ENCODE measurements at regions not wholly inside any gene's neighbourhood (a gene's known extent, or its start where the extent isn't known, plus 50 kb on each side); places are given as distances from the start of the nearest gene placed in this dataset.

- no peak for DNase-seq
Observed at GRCh38 chr18:42561521-42561920, 554.0 kb downstream of the RIT2 start.

GRCh38 chr18:42563995-42564394 lies 551.5 kb downstream of the RIT2 start:
- no peak for DNase-seq

- DNase-seq: no peak
Observed at GRCh38 chr18:42564761-42565160, 550.7 kb downstream of the RIT2 start.

GRCh38 chr18:42568773-42569172 lies 546.7 kb downstream of the RIT2 start:
- no peak for DNase-seq

- no peak for DNase-seq
Observed at GRCh38 chr18:42574871-42575270, 540.6 kb downstream of the RIT2 start.

GRCh38 chr18:42576124-42576523 lies 539.4 kb downstream of the RIT2 start:
- DNase-seq: no peak

- no peak for DNase-seq
Observed at GRCh38 chr18:42578792-42579191, 536.7 kb downstream of the RIT2 start.

GRCh38 chr18:42582266-42582665 lies 533.2 kb downstream of the RIT2 start:
- no peak for DNase-seq

- no peak for DNase-seq
Observed at GRCh38 chr18:42583283-42583731, 532.2 kb downstream of the RIT2 start.

- no peak for DNase-seq
Observed at GRCh38 chr18:42586601-42587000, 528.9 kb downstream of the RIT2 start.

- DNase-seq: no peak
Observed at GRCh38 chr18:42588786-42589185, 526.7 kb downstream of the RIT2 start.

GRCh38 chr18:42604820-42605219 lies 510.7 kb downstream of the RIT2 start:
- DNase-seq: no peak

GRCh38 chr18:42606886-42607495 lies 508.5 kb downstream of the RIT2 start:
- DNase-seq: no peak

GRCh38 chr18:42611134-42611533 lies 504.4 kb downstream of the RIT2 start:
- DNase-seq: no peak

GRCh38 chr18:42614619-42615293 lies 500.7 kb downstream of the RIT2 start:
- no peak for DNase-seq

- no peak for DNase-seq
Observed at GRCh38 chr18:42617221-42617620, 498.3 kb downstream of the RIT2 start.

- DNase-seq: no peak
Observed at GRCh38 chr18:42619771-42620170, 495.7 kb downstream of the RIT2 start.

- no peak for DNase-seq
Observed at GRCh38 chr18:42620657-42621056, 494.8 kb downstream of the RIT2 start.

GRCh38 chr18:42623935-42624334 lies 491.6 kb downstream of the RIT2 start:
- no peak for DNase-seq

GRCh38 chr18:42632801-42633200 lies 482.7 kb downstream of the RIT2 start:
- no peak for DNase-seq

- no peak for DNase-seq
Observed at GRCh38 chr18:42635378-42636048, 480.0 kb downstream of the RIT2 start.

GRCh38 chr18:42636309-42636708 lies 479.2 kb downstream of the RIT2 start:
- no peak for DNase-seq

GRCh38 chr18:42640160-42640559 lies 475.3 kb downstream of the RIT2 start:
- no peak for DNase-seq

GRCh38 chr18:42641996-42642395 lies 473.5 kb downstream of the RIT2 start:
- no peak for DNase-seq
